HFF-Myc (cell line): ENCODE measurements at regions not wholly inside any gene's neighbourhood (a gene's known extent, or its start where the extent isn't known, plus 50 kb on each side); places are given as distances from the start of the nearest gene placed in this dataset.

Experiments used
- DNase-seq: peaks from one replicate; pipeline ENCODE4 v3.0.0-alpha.2; 2011; ENCODE audit warnings: low read depth; ENCODE audit errors: extremely low read depth
- H3K4me3 ChIP-seq: replicated peaks from 2 replicates; pipeline ENCODE4 v1.5.1; 2011; ENCODE audit warnings: low read depth, mild to moderate bottlenecking, control low read depth, low read length
- CTCF ChIP-seq: IDR thresholded peaks from 2 replicates; pipeline ENCODE4 v1.5.1; 2012; ENCODE audit warnings: mild to moderate bottlenecking, low read depth, low read length, control low read depth; ENCODE audit errors: missing control alignments

GRCh38 chr2:212926940-212927339, 224.5 kb downstream of the IKZF2 start:
- no peak for DNase-seq
- no peak for TF ChIP-seq CTCF

GRCh38 chr2:212923393-212923792, 228.0 kb downstream of the IKZF2 start:
- no peak overlapping the region for H3K4me3 ChIP-seq
- no peak for TF ChIP-seq CTCF
- no peak for DNase-seq

More at GRCh38 chr2:212926940-212927339, 224.5 kb downstream of the IKZF2 start:
- H3K4me3 ChIP-seq: no peak overlapping the region

GRCh38 chr2:212922701-212923100, 228.7 kb downstream of the IKZF2 start:
- no peak overlapping the region for H3K4me3 ChIP-seq
- TF ChIP-seq CTCF: no peak
- no peak for DNase-seq

GRCh38 chr2:212921711-212922110, 229.7 kb downstream of the IKZF2 start:
- TF ChIP-seq CTCF: no peak
- no peak overlapping the region for H3K4me3 ChIP-seq
- no peak for DNase-seq

GRCh38 chr2:212921061-212921460, 230.4 kb downstream of the IKZF2 start:
- DNase-seq: no peak
- no peak overlapping the region for H3K4me3 ChIP-seq
- TF ChIP-seq CTCF: no peak

GRCh38 chr2:212919238-212919637, 232.2 kb downstream of the IKZF2 start:
- DNase-seq: no peak
- H3K4me3 ChIP-seq: no peak overlapping the region
- no peak for TF ChIP-seq CTCF

- no peak for TF ChIP-seq CTCF
- no peak for DNase-seq
- no peak overlapping the region for H3K4me3 ChIP-seq
Observed at GRCh38 chr2:212918336-212918735, 233.1 kb downstream of the IKZF2 start.
